ENCODE measurements at regions not wholly inside any gene's neighbourhood (a gene's known extent, or its start where the extent isn't known, plus 50 kb on each side); places are given as distances from the start of the nearest gene placed in this dataset.
"Not testable (repeated sequence)": the region's sequence is repeated elsewhere in the genome, so short reads cannot be mapped to it uniquely, and the experiment has no call there.

DNA sequence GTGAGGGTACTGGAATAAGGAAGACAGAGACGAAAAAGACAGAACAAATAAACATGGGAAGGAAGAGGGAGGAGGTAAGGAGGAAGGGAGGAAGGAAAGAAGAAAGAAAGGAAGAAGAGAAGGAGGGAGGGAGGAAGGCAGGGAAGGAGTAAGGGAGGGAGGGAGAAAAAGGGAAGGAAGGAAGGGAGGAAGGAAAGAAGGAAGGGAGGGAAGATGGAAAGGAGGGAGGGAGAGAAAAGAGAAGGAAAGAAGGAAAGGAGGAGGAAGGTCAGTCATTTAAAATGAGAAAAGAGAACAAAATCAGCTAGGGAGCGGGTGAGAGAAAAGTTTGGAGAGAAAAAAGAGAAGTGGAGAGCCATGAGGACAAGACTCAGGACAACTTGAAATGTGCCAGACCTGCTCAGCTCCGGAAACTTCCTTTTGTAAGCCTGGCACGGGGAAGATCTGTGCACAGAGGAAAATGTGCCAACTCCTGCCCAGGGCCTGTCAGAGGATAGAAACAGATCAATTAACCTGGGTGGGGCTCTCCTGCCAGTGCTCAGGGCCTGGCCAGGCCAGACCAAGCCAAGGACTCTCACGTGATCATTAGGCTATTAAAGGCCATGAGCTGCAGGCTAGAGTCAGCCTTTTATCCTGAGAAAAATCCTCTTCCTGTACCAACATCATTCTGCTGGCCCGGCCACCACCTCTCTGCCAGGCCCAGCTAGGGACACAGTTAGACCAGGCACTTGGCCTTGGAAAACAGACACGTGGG lies 50.1 kb upstream of the BCL6 start:
- no peak for DNase-seq

DNA sequence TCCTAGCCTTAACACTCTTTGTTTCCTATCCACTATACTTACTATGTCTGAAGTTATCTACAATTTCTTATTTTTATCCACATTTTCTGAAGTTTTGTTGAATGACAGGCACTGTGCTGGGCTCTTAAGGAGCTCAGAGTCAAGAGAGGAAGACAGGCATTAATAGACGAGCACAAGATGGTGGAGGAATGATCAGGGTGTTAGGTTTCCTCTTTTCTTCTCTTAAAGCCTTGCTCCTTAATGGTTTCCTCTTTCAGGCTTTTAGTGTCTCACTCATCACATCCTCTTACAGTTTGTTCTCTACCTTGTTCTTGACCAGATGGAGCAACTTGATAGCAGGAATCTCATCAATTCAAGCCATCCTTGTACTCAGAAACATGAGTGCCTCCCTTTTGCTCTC lies 52.9 kb upstream of the BCL6 start:
- no peak for DNase-seq

- DNase-seq, result no peak
These were observed 53.6 kb upstream of the BCL6 start for GRCh38 chr3:187798531-187799530.

DNA sequence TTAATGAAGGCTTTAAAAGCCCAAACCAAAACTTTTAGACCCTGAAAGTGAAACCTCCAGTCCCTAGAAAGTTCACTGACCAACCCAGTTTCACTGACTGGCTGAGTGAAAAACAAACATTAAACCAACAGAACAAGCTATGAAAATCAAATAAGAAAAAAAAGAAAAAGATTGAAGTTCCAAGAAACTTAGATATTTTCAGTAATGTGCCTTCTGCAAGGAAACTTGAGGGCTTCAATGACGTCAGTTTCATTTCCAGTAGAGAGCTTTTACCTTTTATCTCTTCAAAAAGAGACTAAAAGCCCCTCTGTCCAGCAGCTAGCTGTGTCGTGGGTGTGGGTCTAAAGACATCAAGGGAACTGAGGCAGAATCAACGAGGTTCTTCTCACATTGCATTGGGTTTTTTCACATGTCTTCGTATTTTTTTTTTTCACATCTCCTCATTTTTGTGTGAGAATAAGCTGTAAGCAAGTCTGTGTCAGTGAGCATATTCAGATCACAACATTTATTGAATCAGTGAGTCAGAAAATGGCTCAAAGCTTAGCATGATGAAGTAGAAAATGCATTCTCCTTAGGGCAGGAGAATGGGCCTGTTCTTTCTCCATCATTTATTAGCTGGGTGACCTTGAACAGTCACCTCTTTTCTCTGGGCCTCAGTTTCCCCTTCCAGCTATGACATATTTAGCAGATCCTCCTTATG lies 54.8 kb upstream of the BCL6 start:
- peak; percentile 74 for DNase-seq

GRCh38 chr3:187801152-187801551 lies 55.9 kb upstream of the BCL6 start:
- no peak for DNase-seq

DNA sequence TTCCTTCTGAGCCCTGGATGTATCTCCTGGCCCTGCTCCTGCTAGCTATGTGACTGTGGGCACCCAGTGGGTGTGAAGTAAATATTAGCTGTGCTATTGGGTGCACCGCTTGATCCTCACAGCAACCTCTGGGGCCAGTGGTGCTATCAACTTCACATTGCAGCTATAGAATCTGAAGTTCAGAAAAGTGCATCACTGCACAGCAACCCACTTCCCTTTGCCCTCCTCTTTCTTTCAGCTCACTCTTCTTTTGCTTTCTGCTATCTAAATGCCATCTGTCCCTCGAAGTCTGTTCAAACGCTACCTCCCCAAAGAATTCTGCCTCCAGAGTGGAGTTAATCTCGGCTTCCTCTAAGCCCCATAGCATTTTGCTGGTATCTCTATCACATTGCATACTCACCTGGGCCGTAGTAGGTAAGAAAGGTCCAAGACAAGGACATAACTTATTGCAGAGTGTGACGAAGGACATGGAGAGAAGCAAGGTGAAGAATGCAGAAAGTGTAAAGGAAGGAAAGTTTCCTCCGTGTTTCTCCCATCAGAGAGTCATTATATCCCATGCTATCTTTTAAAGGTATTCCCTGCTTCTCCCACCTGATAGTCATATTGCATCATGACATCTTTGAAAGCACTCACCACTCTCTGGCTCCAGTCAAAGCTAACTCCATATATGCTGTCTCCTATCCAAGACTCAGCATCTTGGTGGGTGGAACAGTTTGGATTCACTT lies 57.1 kb upstream of the BCL6 start:
- DNase-seq, result no peak

DNA sequence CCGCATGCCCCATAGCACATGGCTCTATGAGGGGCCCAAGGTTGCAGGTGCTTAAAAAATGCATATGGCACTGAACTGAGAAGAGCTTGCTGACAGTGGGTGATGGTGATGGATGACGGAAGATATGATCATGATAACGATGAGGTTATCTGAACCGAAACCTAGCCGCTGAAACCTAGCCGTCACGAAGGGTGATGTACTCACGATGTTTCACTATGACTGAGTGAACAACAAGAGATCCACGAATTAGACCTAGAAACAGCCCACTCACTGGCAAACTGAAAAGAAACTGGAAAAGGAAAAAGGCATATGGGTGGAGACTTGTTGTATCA lies 57.6 kb upstream of the BCL6 start:
- peak; percentile 72 for DNase-seq

DNA sequence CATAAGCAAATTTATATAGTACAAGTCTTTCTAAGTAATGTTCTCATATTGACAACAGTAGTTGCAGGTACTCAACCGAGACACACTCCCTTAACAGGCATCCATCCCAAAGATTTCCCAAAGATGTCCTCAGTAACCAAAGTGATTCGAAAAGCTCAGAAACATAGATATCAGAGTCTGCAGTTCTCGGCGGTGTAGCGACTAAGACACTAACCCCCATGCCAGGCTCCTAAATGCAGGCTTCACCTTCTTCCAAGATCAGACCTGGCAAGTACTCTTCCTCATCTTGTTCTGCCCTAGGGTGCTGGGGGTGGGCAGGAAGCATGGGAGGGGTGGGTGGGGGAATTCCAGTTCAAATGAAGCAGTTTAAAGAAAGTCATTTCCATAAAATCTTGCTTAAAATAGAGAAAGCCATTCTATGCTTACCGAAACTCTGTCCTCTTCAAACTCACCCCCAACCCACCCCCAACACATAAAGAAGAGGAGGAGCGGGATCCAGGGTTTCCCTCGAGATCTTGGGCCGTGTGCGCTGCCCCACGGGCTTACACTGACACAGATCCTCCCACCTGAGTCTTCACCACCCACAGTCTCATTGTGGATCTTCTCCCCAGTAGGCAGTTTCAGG lies 59.0 kb upstream of the BCL6 start:
- DNase-seq, result no peak

DNA sequence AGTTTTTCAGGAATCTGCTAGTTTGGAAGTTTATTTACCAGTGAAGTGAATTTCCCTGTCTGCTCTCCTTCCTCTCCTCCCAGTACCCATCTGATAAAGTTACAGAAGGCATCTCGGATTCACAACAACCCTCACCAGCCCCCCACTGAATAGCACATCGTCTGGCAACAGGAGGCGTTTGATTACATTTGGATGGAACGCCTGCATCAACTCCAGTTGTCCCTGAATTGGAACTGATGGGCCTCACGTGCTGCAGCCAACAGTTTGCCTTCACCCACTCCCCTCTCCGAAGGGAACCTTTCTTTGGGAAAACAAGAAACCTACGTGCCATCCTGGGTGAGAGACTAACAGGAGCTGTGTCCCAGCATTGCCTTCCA lies 59.5 kb upstream of the BCL6 start:
- no peak for DNase-seq

- DNase-seq, result no peak
These were observed 60.5 kb upstream of the BCL6 start for GRCh38 chr3:187805774-187806173.

DNA sequence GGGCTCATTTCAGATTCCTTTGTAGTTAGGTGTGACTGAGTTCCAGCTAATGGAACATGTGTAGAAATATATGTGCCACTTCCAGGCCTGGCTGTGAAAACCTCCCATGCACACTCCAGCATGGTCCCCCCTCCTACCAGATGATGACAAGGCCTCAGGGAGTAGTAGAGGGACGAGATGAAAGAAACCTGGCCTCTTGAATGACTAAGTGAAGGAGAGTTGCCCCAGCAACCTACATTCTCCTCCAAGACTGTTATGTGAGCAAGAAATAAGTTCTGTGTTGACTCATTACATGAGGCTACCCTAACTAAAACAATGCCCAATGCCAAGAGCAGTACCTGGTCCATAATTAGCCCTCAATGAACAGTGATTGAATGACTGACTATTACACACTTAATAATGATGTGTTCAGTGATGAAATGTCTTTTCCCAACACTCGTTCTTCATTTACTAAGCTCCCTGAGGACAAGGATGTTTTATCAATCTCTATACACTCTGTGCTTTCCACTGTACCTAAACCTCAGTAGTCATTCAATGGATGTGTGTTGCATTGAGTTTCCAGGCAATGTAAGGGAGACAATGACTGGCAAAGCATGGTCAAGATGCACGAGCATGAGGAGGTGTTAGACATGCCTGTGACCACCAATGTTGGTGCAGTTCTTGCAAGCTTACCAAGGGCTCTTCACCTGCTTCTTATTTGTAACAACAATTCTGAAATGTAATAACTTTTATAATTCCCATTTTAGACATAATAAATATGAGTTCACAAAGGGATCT lies 62.0 kb upstream of the BCL6 start:
- no peak for DNase-seq

DNA sequence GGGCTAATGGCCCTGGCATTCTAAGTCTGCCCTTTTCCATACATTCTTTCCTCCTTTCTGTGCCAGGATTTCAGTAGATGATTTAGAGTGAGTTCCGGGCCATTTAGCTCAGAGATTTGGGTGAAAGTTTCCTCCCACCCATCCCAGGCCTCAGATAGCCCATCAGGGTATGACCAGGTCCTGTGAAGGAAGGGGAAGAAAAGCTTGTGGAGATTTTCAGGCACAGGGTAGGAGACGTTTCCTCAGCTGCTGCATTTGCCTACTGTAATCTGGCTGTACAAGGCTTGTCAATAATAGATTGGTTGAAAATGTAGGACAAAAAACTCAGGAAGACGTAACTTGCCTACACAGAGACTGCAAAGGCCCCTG lies 63.2 kb upstream of the BCL6 start:
- DNase-seq, result no peak

GRCh38 chr3:187809612-187809991 lies 64.3 kb upstream of the BCL6 start:
- no peak for DNase-seq

DNA sequence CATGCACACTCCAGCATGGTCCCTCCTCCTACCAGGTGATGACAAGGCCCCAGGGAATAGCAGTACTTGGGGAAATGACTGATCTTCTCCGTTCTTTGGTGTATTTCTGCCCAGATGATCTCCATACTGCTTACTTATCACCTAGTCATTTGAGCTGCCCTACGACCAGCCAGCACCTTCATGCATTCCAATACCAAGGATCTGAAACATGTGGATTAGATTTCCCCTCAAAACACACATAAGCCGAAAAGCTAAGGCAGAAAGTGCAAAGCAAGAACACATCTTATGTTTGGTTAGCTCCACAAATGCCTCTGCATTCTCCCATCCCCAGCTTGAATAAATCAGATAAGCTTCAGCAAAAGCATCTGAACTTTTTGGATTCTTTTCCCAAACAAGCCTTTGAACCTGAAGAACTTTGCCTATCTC lies 64.8 kb upstream of the BCL6 start:
- DNase-seq, result no peak

DNA sequence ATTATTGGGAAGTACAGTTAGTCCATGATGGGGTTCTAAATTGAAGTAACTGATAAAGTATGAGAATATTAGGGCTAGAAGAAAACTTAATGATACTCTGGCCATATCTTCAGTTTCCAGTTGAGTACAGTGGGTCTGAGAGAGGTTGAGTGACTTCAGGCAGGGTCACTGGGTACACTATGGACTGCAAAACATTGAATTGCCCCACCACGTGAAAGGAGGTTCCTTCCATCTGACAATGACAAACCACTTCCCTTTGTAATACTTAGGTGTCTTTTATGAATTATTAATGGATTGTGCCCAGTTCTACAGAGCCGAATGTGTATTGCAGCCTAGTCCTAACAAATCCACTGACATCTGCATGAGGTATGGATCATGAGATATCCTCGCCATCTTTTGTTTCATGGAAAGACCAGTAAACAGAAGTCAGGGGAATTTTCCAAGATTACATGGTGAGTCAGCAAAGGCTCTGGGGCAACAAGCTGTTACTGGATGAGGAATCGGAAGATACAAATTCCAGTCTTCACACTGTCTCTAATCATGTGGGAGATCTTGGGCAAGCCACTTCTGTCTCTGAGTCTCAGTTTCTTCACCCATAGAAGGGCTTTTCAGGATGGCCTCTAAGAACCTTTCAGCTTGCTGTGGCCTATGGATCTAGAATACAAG lies 66.5 kb upstream of the BCL6 start:
- no peak for DNase-seq

DNA sequence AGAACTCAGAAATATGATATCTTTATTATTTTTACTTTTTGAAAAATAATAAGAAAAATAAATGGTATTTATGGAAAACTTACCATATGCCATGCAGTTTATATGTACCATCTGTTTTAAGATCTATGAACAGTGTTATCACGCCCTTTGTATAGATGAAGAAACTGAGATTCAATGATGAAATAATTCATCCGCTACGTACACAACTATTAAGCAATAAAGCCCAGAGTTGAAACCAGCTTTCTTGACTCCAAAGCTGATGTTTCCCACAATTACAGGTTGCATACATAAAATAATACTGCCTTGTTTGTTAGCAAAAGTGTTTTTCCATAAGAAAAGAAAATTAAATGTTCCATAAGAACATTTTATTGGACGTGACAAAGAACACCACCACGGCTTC lies 67.2 kb upstream of the BCL6 start:
- no peak for DNase-seq

DNA sequence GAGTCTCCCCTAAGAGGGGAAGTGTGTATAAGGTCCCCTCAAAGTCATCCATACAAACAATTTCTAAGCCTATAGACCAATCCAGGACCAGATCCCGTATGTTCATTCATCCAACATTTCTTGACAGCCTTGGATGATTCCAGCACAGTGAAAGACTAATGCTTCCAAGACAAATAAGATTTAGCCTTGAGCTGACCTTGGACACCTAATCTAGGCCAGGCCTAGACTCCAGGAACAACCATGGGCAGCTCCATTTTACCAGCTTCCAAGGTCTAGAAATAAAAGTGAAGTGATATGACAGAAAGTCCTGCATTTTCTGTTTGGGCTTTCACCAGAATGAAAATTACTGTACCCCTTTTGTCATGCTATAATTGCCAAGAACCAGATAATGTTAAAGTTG lies 67.9 kb upstream of the BCL6 start:
- DNase-seq, result no peak

DNA sequence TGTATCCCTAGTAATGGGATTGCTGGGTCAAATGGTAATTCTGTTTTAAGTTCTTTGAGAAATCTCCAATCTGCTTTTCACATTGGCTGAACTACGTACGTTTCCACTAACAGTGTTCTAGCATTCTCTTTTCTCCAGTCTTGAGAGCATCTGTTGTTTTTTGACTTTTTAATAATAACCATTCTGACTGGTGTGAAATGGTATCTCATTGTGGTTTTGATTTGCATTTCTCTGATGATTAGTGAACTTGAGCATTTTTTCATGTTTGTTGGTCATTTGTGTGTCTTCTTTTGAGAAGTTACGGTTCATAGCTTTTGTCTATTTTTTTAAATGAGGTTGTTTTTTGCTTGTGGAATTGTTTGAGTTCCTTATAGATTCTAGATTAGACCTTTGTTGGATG lies 72.5 kb upstream of the BCL6 start:
- not testable (repeated sequence) for DNase-seq

GRCh38 chr3:187821616-187822317 lies 76.5 kb upstream of the BCL6 start:
- DNase-seq, result no peak

GRCh38 chr3:187822402-187822801 lies 77.1 kb upstream of the BCL6 start:
- no peak for DNase-seq

GRCh38 chr3:187823746-187824145 lies 78.5 kb upstream of the BCL6 start:
- DNase-seq, result no peak

Data from activated CD8-positive, alpha-beta memory T cell treated with anti-CD3 and anti-CD28 coated beads for 24 hours (primary cell).